Panc1 (cell line): ENCODE measurements at regions not wholly inside any gene's neighbourhood (a gene's known extent, or its start where the extent isn't known, plus 50 kb on each side); places are given as distances from the start of the nearest gene placed in this dataset.

Source experiments
- ATAC-seq: fragments of 200-7000 bp; cut with Tn5 transposase; 2 replicates; pipeline ENCODE4 v1.9.1; 2020; ENCODE audit warnings: mild to moderate bottlenecking, moderate library complexity
- BruUV-seq: library from RNA; stranded (reverse); fragments of 400-500 nt; replicated peaks from 2 replicates; lab custom pipeline; 2021; lab: Mats Ljungman, UMichigan
- CTCF ChIA-PET: fragments of 300-600 bp; sonication (Branson Sonifier 250); formaldehyde crosslinking; loops from one replicate; lab custom pipeline; 2022; ENCODE audit warnings: antibody characterized with exemption; lab: Charles Lee
- POLR2A ChIA-PET: fragments of 300-600 bp; sonication (Branson Sonifier 250); formaldehyde crosslinking; loops from one replicate; lab custom pipeline; 2022; ENCODE audit warnings: antibody characterized with exemption; lab: Charles Lee
- DNase-seq: peaks from one replicate; pipeline ENCODE4 v3.0.0-alpha.2; 2010; ENCODE audit warnings: low read depth, low spot score
- H3K27ac ChIP-seq: 2 replicates; pipeline ENCODE4 v1.5.1; 2011; ENCODE audit warnings: mild to moderate bottlenecking, low read length, inconsistent platforms
- H3K27me3 ChIP-seq: fragments of 200-500 bp; sonication (Bioruptor generic); 2 replicates; pipeline ENCODE4 v1.6.0; 2014; ENCODE audit warnings: low read length, inconsistent platforms; ENCODE audit not compliant: control insufficient read depth, insufficient read depth
- H3K36me3 ChIP-seq: fragments of 200-500 bp; sonication (Bioruptor generic); 2 replicates; pipeline ENCODE4 v1.5.1; 2014; ENCODE audit warnings: inconsistent platforms, mild to moderate bottlenecking, low read length, moderate library complexity; ENCODE audit not compliant: control insufficient read depth, insufficient read depth
- H3K4me1 ChIP-seq: 2 replicates; pipeline ENCODE4 v1.5.1; 2011; ENCODE audit warnings: inconsistent platforms, mild to moderate bottlenecking, low read length, moderate library complexity; ENCODE audit not compliant: control insufficient read depth, insufficient read depth
- H3K4me3 ChIP-seq, 2 experiments: 2 replicates each; pipeline ENCODE4 v1.5.1; 2011 to 2012; ENCODE audit warnings: low read depth in 2 of 2, low read length in 2 of 2, mild to moderate bottlenecking in 2 of 2, inconsistent platforms in 1 of 2, moderate library complexity in 1 of 2
- H3K9me3 ChIP-seq: fragments of 200-500 bp; sonication (Bioruptor generic); 2 replicates; pipeline ENCODE4 v1.5.1; 2014; ENCODE audit warnings: low read depth, mild to moderate bottlenecking, inconsistent platforms, low read length, moderate library complexity; ENCODE audit not compliant: control insufficient read depth, insufficient read depth
- CTCF ChIP-seq: fragments of 450-650 bp; IDR thresholded peaks from 2 replicates; pipeline ENCODE4 v1.5.1; 2017; ENCODE audit warnings: mild to moderate bottlenecking
- POLR2AphosphoS5 ChIP-seq: IDR thresholded peaks from 2 replicates; pipeline ENCODE4 v1.6.1; 2012; ENCODE audit warnings: mild to moderate bottlenecking, low read depth, low read length, moderate library complexity
- REST ChIP-seq, 2 experiments: IDR thresholded peaks; 2 replicates each; pipeline ENCODE4 v1.6.1; 2011 to 2012; ENCODE audit warnings: low read depth in 2 of 2, control low read depth in 1 of 2, low read length in 1 of 2, mild to moderate bottlenecking in 1 of 2, moderate library complexity in 1 of 2; ENCODE audit not compliant: insufficient read depth in 1 of 2
- SIN3A ChIP-seq: IDR thresholded peaks from 2 replicates; pipeline ENCODE4 v1.6.1; 2012; ENCODE audit warnings: low read depth, mild to moderate bottlenecking, low read length, moderate library complexity, borderline replicate concordance; ENCODE audit not compliant: insufficient read depth
- TCF7L2 ChIP-seq: IDR thresholded peaks from 2 replicates; pipeline ENCODE4 v1.6.1; 2011; ENCODE audit warnings: mild to moderate bottlenecking, low read depth, low read length, inconsistent platforms
- in situ Hi-C: cut with HindIII; loops from 2 replicates; pipeline ENCODE4 v1.10.0; 2016; ENCODE audit warnings: low sequenced_read_pairs, low pct_unique_long_range_greater_than_20kb
- intact Hi-C: fragments of 100-400 bp; cut with micrococcal nuclease; formaldehyde crosslinking; loops from one replicate; pipeline ENCODE4 v1.10.0; 2022; ENCODE audit not compliant: unreplicated experiment

GRCh38 chr4:75327804-75328512 is 186.2 kb downstream of the RCHY1 start:
- DNase-seq (no peak), ATAC-seq (no peak)
- CTCF ChIA-PET, result no interaction called here
- POLR2A ChIA-PET, result no interaction called here
- Histone ChIP-seq H3K27me3 (no peaks in the 10 kb centered on the region), H3K4me3 (no peak overlapping the region), H3K4me1 (no peaks in the 10 kb centered on the region), H3K27ac (no peak overlapping the region), H3K36me3 (no peaks in the 10 kb centered on the region), H3K9me3 (no peaks in the 10 kb centered on the region)
- in situ Hi-C loops, result no loop called here
- intact Hi-C loops, result no loop called here
- no peak for TF ChIP-seq POLR2AphosphoS5
- TF ChIP-seq REST (IDR thresholded peaks at IDR 0.05; ENCODE audit: insufficient read depth in 1 of 2, low read depth in 2 of 2, low read length in 1 of 2), result no peak
- TF ChIP-seq SIN3A, result no peak
- no peak for TF ChIP-seq TCF7L2
- TF ChIP-seq CTCF, result no peak
- BruUV-seq, result no TSS peak

- no peaks in the 10 kb centered on the region for H3K9me3 ChIP-seq
- ChIA-PET CTCF (no interaction called here), POLR2A (no interaction called here)
- in situ Hi-C loops, result no loop called here
- TF ChIP-seq SIN3A, result no peak
- no peak for TF ChIP-seq CTCF
- no peak for TF ChIP-seq REST (IDR thresholded peaks at IDR 0.05; ENCODE audit: insufficient read depth in 1 of 2, low read depth in 2 of 2, low read length in 1 of 2)
- TF ChIP-seq POLR2AphosphoS5, result no peak
- TF ChIP-seq TCF7L2, result no peak
- no TSS peak for BruUV-seq
- ATAC-seq (no peak), DNase-seq (no peak)
- no peaks in the 10 kb centered on the region for H3K36me3 ChIP-seq
- no peaks in the 10 kb centered on the region for H3K4me1 ChIP-seq
- no peak overlapping the region for H3K27ac ChIP-seq
- no peak overlapping the region for H3K4me3 ChIP-seq
- intact Hi-C loops, result no loop called here
- H3K27me3 ChIP-seq, result no peaks in the 10 kb centered on the region
Measured at GRCh38 chr4:75325318-75325979, 188.8 kb downstream of the RCHY1 start.
